ENCODE measurements at regions not wholly inside any gene's neighbourhood (a gene's known extent, or its start where the extent isn't known, plus 50 kb on each side); places are given as distances from the start of the nearest gene placed in this dataset.
"Not testable (repeated sequence)": the region's sequence is repeated elsewhere in the genome, so short reads cannot be mapped to it uniquely, and the experiment has no call there.

DNA sequence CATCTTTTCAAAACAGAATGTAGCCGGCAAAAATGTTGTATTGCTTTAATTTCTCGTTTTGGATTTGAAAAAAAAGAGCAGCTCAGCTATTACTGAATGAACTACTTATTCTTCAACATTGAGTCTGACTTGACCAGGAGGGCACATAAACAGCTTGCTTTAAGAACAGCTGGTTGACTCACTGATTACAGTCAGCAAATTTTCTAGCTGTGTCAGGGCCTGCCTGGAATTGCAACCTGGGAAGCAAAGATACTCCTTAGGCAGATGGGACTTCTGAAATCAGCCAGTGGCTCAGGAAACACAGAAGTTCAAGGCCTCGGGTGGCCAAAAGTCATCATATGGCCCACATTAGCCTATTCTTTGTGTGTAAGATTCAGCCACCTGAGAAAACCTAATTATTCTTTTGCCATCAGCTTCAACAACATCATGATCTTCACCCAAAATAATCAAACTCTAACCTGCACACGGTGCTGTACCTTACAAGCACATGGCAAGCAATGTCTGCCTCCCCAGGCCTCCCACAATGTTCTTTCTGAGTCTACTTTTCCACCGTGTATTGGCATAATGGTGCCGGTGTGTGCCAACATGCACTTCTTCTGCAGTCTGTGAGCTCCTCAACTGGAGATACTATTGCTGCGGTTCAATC is 307.2 kb downstream of the HHIPL2 start:
- DNase-seq (ENCODE audit: low read depth) = no peak

- no peak for DNase-seq (ENCODE audit: low read depth)
Observed at GRCh38 chr1:222239130-222239529, 308.8 kb downstream of the HHIPL2 start.

GRCh38 chr1:222234351-222234750 is 313.6 kb downstream of the HHIPL2 start:
- no peak for DNase-seq (ENCODE audit: low read depth)

- DNase-seq (ENCODE audit: low read depth) = no peak
Observed at GRCh38 chr1:222233444-222234158, 314.3 kb downstream of the HHIPL2 start.

GRCh38 chr1:222232842-222233241 is 315.1 kb downstream of the HHIPL2 start:
- DNase-seq (ENCODE audit: low read depth) = no peak

GRCh38 chr1:222229672-222230312 is 318.1 kb downstream of the HHIPL2 start:
- no peak for DNase-seq (ENCODE audit: low read depth)

- no peak for DNase-seq (ENCODE audit: low read depth)
Observed at GRCh38 chr1:222225316-222225691, 322.6 kb downstream of the HHIPL2 start.

GRCh38 chr1:222224636-222225315 is 323.1 kb downstream of the HHIPL2 start:
- no peak for DNase-seq (ENCODE audit: low read depth)

DNA sequence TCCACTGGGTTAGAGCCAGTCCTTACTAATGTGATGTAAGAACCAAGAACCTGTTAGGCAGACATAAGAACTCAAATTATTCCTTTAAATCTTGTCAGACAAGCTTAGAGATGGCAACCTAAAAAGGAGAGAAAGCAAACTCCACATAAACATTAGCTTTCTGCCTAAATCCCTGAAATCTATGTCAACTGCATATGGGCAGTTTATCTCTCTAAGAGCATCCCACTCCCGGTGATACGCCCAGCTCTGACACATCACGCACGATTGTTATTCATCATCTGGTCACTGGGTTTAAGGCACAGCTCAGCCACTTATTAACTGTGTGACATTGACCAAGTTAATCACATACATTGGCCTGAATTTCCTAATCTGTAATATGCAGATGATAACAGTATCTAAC is 323.7 kb downstream of the HHIPL2 start:
- DNase-seq (ENCODE audit: low read depth) = no peak

- DNase-seq (ENCODE audit: low read depth) = no peak
Observed at GRCh38 chr1:222223010-222223409, 324.9 kb downstream of the HHIPL2 start.

GRCh38 chr1:222216255-222216754 is 331.6 kb downstream of the HHIPL2 start:
- no peak for DNase-seq (ENCODE audit: low read depth)

DNA sequence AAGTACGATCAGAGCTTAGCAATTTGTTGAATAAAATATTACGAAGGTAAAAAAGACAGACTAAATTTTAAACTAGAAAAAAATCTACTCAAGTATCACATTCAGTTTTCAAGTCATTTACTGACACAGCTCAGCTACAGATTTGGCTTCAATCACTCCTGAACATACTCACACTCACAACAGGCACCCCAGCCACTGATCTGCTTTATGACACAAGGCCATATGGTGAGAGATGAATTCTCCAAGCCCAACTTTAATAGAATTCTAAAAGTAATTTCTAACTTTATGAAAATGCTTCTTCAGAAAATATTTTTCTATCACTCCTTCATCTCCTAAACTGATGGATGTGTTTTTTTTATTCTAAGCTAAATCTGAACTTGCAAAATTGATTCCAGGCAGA is 337.1 kb downstream of the HHIPL2 start:
- DNase-seq (ENCODE audit: low read depth) = no peak

DNA sequence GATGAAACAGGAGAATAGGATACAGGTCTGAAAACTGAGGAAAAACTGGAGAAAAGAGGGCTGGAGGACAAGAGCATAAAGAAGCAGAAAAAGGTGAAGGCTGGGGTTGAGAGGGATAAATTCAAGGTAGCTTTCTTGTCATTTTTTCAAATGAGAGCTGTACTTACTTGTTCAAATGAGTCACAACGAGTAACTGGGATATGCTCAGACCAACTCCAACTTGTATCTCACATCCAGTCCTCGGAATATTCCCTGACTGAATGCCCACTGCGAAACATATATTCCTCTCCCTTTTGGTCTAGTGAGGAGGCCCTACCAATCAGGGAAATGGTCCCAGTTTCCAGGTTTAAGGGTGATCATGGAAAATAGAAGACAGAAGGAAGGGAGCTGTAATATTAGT is 343.4 kb downstream of the HHIPL2 start:
- no peak for DNase-seq (ENCODE audit: low read depth)

DNA sequence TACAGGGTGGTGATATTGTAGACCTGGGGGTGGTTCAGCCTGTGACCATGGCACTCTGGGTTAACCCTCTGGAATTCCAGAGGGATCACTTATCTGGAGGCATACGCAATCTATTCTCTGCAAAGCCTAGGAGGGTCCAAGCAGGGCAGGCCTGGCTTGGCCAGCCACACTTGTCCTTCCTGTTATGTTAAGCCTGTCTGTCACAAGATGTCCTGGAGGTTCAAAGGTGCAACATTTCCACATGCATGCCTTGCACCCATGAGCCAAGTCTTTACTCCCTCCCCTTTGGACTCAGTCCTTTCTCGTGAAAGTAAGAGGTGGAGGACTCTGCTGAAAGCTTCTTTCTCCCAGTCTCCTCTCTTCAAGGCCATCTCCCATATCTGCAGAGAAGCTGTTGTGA is 345.1 kb downstream of the HHIPL2 start:
- DNase-seq (ENCODE audit: low read depth) = no peak

GRCh38 chr1:222196736-222197135 is 351.2 kb downstream of the HHIPL2 start:
- DNase-seq (ENCODE audit: low read depth) = no peak

GRCh38 chr1:222196288-222196687 is 351.6 kb downstream of the HHIPL2 start:
- no peak for DNase-seq (ENCODE audit: low read depth)

DNA sequence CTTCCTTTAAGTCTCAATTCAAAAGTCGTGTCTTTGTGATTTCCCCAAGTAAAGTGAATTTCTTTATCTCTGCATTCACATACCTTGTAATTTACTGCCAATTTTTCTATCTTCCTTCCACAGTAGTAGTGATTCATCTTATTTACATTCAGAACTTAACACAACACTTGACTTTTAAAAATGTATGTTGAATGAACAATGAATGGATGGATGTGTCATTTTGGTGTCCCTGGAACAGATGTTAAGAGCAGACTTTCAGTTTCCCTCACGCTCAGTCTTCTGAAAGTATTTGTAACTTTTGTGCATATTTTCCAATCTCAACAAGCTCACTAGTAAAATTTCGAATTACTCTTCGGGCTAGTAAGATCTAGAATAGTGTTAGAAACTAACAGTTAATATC is 352.0 kb downstream of the HHIPL2 start:
- DNase-seq (ENCODE audit: low read depth) = no peak

DNA sequence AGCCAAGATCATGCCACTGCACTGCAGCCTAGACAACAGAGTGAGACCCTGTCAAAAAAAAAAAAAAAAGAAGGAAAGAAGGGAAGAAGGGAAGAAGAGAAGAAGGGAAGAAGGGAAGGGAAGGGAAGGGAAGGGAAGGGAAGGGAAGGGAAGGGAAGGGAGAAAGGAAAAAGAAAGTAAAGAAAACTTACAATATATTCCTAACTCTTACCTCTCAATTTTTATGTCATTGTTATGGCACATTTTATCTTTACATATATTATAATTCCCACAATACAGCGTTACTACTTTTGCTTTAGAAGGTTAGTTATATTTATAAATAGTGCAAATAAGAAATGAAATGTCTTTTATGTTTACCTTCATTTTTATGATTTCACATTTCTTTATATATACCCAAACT is 358.7 kb downstream of the HHIPL2 start:
- DNase-seq (ENCODE audit: low read depth) = no peak

- DNase-seq (ENCODE audit: low read depth) = no peak
Observed at GRCh38 chr1:222187566-222188332, 360.2 kb downstream of the HHIPL2 start.

DNA sequence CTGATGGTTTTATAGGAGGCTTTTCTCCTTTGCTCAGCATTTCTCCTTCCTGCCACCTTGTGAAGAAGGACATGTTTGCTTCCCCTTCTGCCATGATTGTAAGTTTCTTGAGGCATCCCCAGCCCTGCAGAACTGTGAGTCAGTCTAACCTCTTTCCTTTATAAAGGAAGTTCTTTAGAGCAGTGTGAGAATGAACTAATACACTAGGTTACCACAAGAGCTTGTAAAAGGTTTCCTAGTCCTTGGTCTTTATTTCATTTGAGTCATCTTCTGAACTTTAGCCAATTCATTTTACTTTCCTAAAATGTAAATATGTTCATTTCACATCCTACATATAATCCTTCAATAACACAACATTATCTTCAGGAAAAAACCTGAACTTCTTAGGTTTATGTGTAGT is 365.3 kb downstream of the HHIPL2 start:
- DNase-seq (ENCODE audit: low read depth) = no peak

DNA sequence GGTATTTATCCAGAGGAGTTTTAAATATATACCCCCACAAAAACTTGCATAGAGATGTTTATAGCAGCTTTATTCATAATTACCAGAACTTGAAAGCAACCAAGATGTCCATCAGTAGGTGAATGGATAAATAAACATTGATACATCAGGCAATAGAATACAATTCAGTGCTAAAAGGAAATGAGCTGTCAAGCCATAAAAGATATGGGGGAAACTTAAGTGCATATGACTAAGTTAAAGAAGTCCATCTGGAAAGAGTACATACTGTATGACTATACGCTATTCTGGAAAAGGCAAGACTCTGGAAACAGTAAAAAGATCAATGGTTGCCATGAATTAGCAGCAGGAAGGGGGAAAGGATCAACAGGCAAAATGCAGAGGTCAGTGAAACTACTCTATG is 366.7 kb downstream of the HHIPL2 start:
- DNase-seq (ENCODE audit: low read depth) = no peak

GRCh38 chr1:222177496-222177895 is 370.4 kb downstream of the HHIPL2 start:
- DNase-seq (ENCODE audit: low read depth) = not testable (repeated sequence)
